GM23338 (cell line): ENCODE measurements at regions not wholly inside any gene's neighbourhood (a gene's known extent, or its start where the extent isn't known, plus 50 kb on each side); places are given as distances from the start of the nearest gene placed in this dataset.

ENCODE experiments used
- ATAC-seq: fragments of 200-7000 bp; cut with Tn5 transposase; 3 replicates; pipeline ENCODE4 v1.9.1; 2020
- DNase-seq: peaks from one replicate; pipeline ENCODE4 v3.0.0-alpha.2; 2015; ENCODE audit warnings: low spot score
- H2AFZ ChIP-seq: fragments of 200-600 bp; sonication (generic); 2 replicates; pipeline ENCODE4 v1.8.0; 2016; ENCODE audit warnings: antibody characterized with exemption, mild to moderate bottlenecking, moderate library complexity
- H3F3A ChIP-seq: fragments of 200-600 bp; sonication (generic); replicated peaks from 2 replicates; pipeline ENCODE4 v1.8.0; 2017; ENCODE audit warnings: antibody characterized with exemption, mixed run types, low read depth
- H3K27ac ChIP-seq: fragments of 200-600 bp; sonication (generic); 2 replicates; pipeline ENCODE4 v1.6.1; 2016; ENCODE audit warnings: low read depth
- H3K27me3 ChIP-seq: fragments of 200-600 bp; sonication (generic); 2 replicates; pipeline ENCODE4 v1.8.0; 2016; ENCODE audit warnings: mild to moderate bottlenecking, mixed run types, moderate library complexity; ENCODE audit not compliant: insufficient read depth
- H3K36me3 ChIP-seq: fragments of 200-600 bp; sonication (generic); 2 replicates; pipeline ENCODE4 v1.8.0; 2016; ENCODE audit warnings: mild to moderate bottlenecking; ENCODE audit not compliant: insufficient read depth
- H3K4me1 ChIP-seq: fragments of 200-600 bp; sonication (generic); 2 replicates; pipeline ENCODE4 v1.8.0; 2016; ENCODE audit warnings: mild to moderate bottlenecking, moderate library complexity; ENCODE audit not compliant: insufficient read depth
- H3K4me2 ChIP-seq: fragments of 200-600 bp; sonication (generic); 2 replicates; pipeline ENCODE4 v1.7.1; 2017; ENCODE audit warnings: mixed run types
- H3K4me3 ChIP-seq: fragments of 200-600 bp; sonication (generic); 2 replicates; pipeline ENCODE4 v1.6.1; 2016; ENCODE audit warnings: mixed run types
- H3K79me2 ChIP-seq: fragments of 200-600 bp; sonication (generic); replicated peaks from 2 replicates; pipeline ENCODE4 v1.8.0; 2017; ENCODE audit warnings: mild to moderate bottlenecking; ENCODE audit not compliant: insufficient read depth
- H3K9me2 ChIP-seq: fragments of 200-600 bp; sonication (generic); 2 replicates; pipeline ENCODE4 v1.8.0; 2017; ENCODE audit not compliant: insufficient read depth
- H4K20me1 ChIP-seq: fragments of 200-600 bp; sonication (generic); replicated peaks from 2 replicates; pipeline ENCODE4 v1.8.0; 2017; ENCODE audit warnings: mild to moderate bottlenecking; ENCODE audit not compliant: insufficient read depth
- H3K27ac Mint-ChIP-seq: 2 replicates; pipeline ENCODE4 v1.8.0; 2020; ENCODE audit warnings: inconsistent platforms, mild to moderate bottlenecking, moderate library complexity, mixed read lengths
- H3K27me3 Mint-ChIP-seq: 3 replicates; pipeline ENCODE4 v1.8.0; 2022; ENCODE audit warnings: low read depth, mild to moderate bottlenecking, moderate library complexity, mixed read lengths, inconsistent platforms; ENCODE audit not compliant: insufficient read depth, poor library complexity
- H3K36me3 Mint-ChIP-seq: 3 replicates; pipeline ENCODE4 v1.8.0; 2021; ENCODE audit warnings: low read depth, mild to moderate bottlenecking, inconsistent platforms, moderate library complexity, mixed read lengths
- H3K4me1 Mint-ChIP-seq: 3 replicates; pipeline ENCODE4 v1.8.0; 2020; ENCODE audit warnings: mild to moderate bottlenecking, inconsistent platforms, mixed read lengths
- H3K4me3 Mint-ChIP-seq: 3 replicates; pipeline ENCODE4 v1.8.0; 2021; ENCODE audit warnings: moderate library complexity, mild to moderate bottlenecking, inconsistent platforms, mixed read lengths
- H3K9me3 Mint-ChIP-seq: 3 replicates; pipeline ENCODE4 v1.8.0; 2020; ENCODE audit warnings: moderate library complexity, mild to moderate bottlenecking, inconsistent platforms, mixed read lengths
- CTCF ChIP-seq, 2 experiments: fragments of 200-600 bp in 1 of 2; sonication (generic) in 1 of 2; conservative IDR thresholded peaks; 2 replicates each; pipeline versions ENCODE4 v1.5.1 to v1.6.1; 2016 to 2017; ENCODE audit warnings: antibody characterized with exemption in 2 of 2, low read depth in 2 of 2, mild to moderate bottlenecking in 2 of 2, moderate library complexity in 1 of 2
- EZH2 ChIP-seq: fragments of 200-600 bp; sonication (generic); IDR thresholded peaks from one replicate; pipeline ENCODE4 v1.8.0; 2017; ENCODE audit warnings: antibody characterized with exemption, mild to moderate bottlenecking, low read depth; ENCODE audit not compliant: unreplicated experiment
- EZH2phosphoT487 ChIP-seq: fragments of 200-600 bp; sonication (generic); IDR thresholded peaks from one replicate; pipeline ENCODE4 v1.8.1; 2018; ENCODE audit warnings: antibody characterized with exemption; ENCODE audit not compliant: unreplicated experiment
- JUNB ChIP-seq: IDR thresholded peaks from one replicate; pipeline ENCODE4 v1.6.1; 2016; ENCODE audit warnings: antibody characterized with exemption; ENCODE audit not compliant: unreplicated experiment
- NANOG ChIP-seq: IDR thresholded peaks from 2 replicates; pipeline ENCODE4 v1.6.1; 2016; ENCODE audit warnings: antibody characterized with exemption, borderline replicate concordance
- POLR2AphosphoS5 ChIP-seq: IDR thresholded peaks from 2 replicates; pipeline ENCODE4 v1.6.1; 2016; ENCODE audit warnings: antibody characterized with exemption, low read depth
- ZNF114 ChIP-seq: fragments of 250-450 bp; sonication (Bioruptor Pico); IDR thresholded peaks from 2 replicates; pipeline ENCODE4 v1.5.0; 2020; ENCODE audit warnings: mild to moderate bottlenecking, moderate library complexity
- ZNF331 ChIP-seq: fragments of 250-450 bp; sonication (Bioruptor Pico); IDR thresholded peaks from 2 replicates; pipeline ENCODE4 v1.5.0; 2020; ENCODE audit warnings: low read depth, mild to moderate bottlenecking, moderate library complexity
- ZNF462 ChIP-seq: fragments of 250-450 bp; sonication (Bioruptor Pico); IDR thresholded peaks from 2 replicates; pipeline ENCODE4 v1.5.0; 2020; ENCODE audit warnings: mild to moderate bottlenecking, moderate library complexity
- TF ChIP-seq, protein P1 (sequence below): IDR thresholded peaks from 2 replicates; pipeline ENCODE4 v1.6.1; 2016; ENCODE audit warnings: antibody characterized with exemption

DNA sequence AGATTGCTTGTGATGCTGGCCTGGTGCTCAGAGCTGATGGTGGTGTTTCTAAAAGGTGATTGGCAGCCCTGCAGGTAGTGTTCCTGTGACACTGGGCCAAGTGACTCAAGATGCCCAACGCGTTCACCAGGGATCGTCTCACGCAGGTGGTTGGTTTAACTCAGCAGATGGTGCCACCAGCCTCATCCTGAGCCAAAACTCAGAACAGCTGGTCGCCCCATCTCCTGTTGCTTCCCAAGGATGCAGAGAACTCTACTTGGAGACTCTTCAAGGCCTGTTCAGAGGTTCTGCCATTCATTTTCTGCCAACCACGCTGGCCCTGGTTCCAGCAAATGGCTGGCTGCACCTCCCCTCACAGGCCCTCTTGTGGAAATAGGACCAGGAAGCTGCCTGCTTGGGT, 394.4 kb downstream of the CDH26 start:
- DNase-seq (no peak), ATAC-seq (no peak)
- H3K4me1 Mint-ChIP-seq, result no peaks in the 10 kb centered on the region
- H3K27me3 Mint-ChIP-seq, result peaks cover 5% of the 10 kb centered on the region
- Histone ChIP-seq H2AFZ (no peak overlapping the region), H3K79me2 (no peaks in the 10 kb centered on the region), H3K4me2 (no peak overlapping the region), H3F3A (no peaks in the 10 kb centered on the region), H3K4me1 (no peaks in the 10 kb centered on the region), H3K36me3 (no peaks in the 10 kb centered on the region), H3K9me2 (no peaks in the 10 kb centered on the region), H3K27ac (no peak overlapping the region), H4K20me1 (no peaks in the 10 kb centered on the region), H3K27me3 (no peaks in the 10 kb centered on the region), H3K4me3 (no peak overlapping the region)
- TF ChIP-seq POLR2AphosphoS5, result no peak
- TF ChIP-seq NANOG, result no peak
- TF ChIP-seq ZNF331 (CRISPR knock-in tag), result no peak
- TF ChIP-seq EZH2, result no peak
- TF ChIP-seq, protein P1, sequence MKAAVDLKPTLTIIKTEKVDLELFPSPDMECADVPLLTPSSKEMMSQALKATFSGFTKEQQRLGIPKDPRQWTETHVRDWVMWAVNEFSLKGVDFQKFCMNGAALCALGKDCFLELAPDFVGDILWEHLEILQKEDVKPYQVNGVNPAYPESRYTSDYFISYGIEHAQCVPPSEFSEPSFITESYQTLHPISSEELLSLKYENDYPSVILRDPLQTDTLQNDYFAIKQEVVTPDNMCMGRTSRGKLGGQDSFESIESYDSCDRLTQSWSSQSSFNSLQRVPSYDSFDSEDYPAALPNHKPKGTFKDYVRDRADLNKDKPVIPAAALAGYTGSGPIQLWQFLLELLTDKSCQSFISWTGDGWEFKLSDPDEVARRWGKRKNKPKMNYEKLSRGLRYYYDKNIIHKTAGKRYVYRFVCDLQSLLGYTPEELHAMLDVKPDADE, result no peak
- TF ChIP-seq JUNB, result no peak
- no peak for TF ChIP-seq CTCF (conservative IDR thresholded peaks at IDR 0.05; ENCODE audit: low read depth in 2 of 2)
- no peaks in the 10 kb centered on the region; the same call in 2 of the 3 replicates for H3K9me3 Mint-ChIP-seq
- H3K27ac Mint-ChIP-seq, result no peak overlapping the region
- H3K36me3 Mint-ChIP-seq, result no peaks in the 10 kb centered on the region
- H3K4me3 Mint-ChIP-seq, result no peak overlapping the region

DNA sequence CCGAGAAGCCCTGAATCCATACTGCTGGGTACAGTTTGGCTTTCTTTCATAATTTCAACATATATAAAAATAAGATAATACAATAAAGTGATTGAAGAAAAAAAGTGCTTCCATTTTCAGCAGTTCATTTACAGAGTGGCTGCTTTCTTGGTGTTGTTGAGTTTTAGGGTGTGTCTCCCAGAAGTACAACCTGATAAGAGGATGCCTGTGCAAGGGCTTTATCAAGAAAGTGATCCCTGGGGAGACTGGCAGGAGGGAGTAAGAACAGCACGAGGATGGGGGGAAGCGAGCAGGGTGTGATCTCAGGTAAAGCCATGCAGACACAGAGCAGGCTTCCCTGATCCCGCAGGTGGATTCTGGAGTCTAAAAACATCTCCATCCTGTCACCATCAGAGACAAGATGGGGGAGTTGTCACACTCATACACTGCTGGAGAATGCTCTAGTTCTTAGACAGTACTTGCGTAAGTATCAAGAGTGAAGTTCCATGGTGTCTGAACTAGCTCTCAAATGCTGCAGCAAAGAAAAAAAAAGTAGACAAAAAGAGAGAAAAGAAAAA, 395.9 kb downstream of the CDH26 start:
- H3K27me3 Mint-ChIP-seq, result peaks cover 7% of the 10 kb centered on the region
- no peaks in the 10 kb centered on the region for H3F3A ChIP-seq
- H3K27me3 ChIP-seq, result no peaks in the 10 kb centered on the region
- H3K4me2 ChIP-seq, result no peak overlapping the region
- no peak overlapping the region for H3K4me3 ChIP-seq
- H3K4me1 ChIP-seq, result no peaks in the 10 kb centered on the region
- H3K27ac ChIP-seq, result no peak overlapping the region
- no peak overlapping the region for H3K4me3 Mint-ChIP-seq
- no peaks in the 10 kb centered on the region for H3K36me3 ChIP-seq
- H2AFZ ChIP-seq, result no peak overlapping the region
- DNase-seq (no peak), ATAC-seq (no peak)
- no peaks in the 10 kb centered on the region for H4K20me1 ChIP-seq
- no peaks in the 10 kb centered on the region for H3K36me3 Mint-ChIP-seq
- H3K9me2 ChIP-seq, result no peaks in the 10 kb centered on the region
- no peaks in the 10 kb centered on the region for H3K4me1 Mint-ChIP-seq
- H3K27ac Mint-ChIP-seq, result no peak overlapping the region
- no peaks in the 10 kb centered on the region for H3K79me2 ChIP-seq
- H3K9me3 Mint-ChIP-seq, result no peaks in the 10 kb centered on the region
- TF ChIP-seq ZNF114 (CRISPR knock-in tag), result no peak
- no peak for TF ChIP-seq ZNF462
- TF ChIP-seq CTCF (conservative IDR thresholded peaks at IDR 0.05; ENCODE audit: low read depth in 2 of 2), result no peak
- no peak for TF ChIP-seq JUNB
- TF ChIP-seq EZH2phosphoT487, result no peak
- TF ChIP-seq ZNF331 (CRISPR knock-in tag), result no peak
